Stimulated activated CD8-positive, alpha-beta memory T cell treated with anti-CD3 and anti-CD28 coated beads, Interleukin-12 subunit alpha, Interleukin-12 subunit beta, amount 100 ng/mL, for 4 hours (primary cell): ENCODE measurements at regions not wholly inside any gene's neighbourhood (a gene's known extent, or its start where the extent isn't known, plus 50 kb on each side); places are given as distances from the start of the nearest gene placed in this dataset.

ENCODE experiments used
- DNase-seq: peaks from one replicate; pipeline ENCODE4 v3.0.0-alpha.2; 2020; ENCODE audit warnings: low read depth

GRCh38 chr9:118418887-118419565 is 714.8 kb downstream of the TLR4 start:
- DNase-seq, result no peak

GRCh38 chr9:118419676-118420075 is 715.5 kb downstream of the TLR4 start:
- no peak for DNase-seq

DNA sequence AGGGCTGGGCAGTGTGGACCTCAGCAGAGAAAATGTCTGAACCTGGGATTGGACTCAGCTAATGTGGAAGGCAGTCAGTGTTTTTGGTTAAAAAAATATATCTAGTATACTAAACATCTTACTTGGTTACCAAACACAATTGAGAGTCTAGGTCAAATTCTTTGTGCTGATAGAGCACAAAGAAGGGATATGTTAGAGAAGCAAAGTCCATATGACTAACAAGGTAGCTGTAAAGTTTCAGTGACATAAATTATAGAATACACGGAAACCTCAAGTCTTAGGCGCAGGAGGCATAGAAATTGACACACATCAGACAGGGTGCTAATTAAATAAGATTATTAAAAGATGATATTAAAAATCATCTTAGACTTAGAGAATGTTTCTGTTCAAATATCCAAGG is 718.3 kb downstream of the TLR4 start:
- no peak for DNase-seq

GRCh38 chr9:118423021-118423420 is 718.8 kb downstream of the TLR4 start:
- no peak for DNase-seq

- DNase-seq, result no peak
Measured at GRCh38 chr9:118423721-118424120, 719.5 kb downstream of the TLR4 start.

DNA sequence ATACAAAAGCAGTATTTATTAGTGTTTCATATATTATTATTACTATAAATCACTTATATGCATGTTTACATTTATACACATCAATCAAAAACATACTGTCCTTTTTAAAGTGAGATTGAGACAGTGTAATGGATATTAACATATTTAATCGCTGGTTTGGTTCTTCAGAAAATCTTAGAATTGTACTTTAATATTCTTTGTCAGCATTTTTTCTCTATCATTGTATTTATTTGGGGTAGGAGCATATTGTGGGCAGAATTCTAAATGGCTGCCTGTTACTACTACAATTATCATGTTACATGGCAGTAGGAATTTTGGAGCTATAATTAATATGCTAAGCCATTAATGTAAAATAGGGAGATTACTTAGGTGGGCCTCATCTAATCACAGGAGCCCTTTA is 722.6 kb downstream of the TLR4 start:
- no peak for DNase-seq

- DNase-seq, result no peak
Measured at GRCh38 chr9:118438810-118439209, 734.6 kb downstream of the TLR4 start.

DNA sequence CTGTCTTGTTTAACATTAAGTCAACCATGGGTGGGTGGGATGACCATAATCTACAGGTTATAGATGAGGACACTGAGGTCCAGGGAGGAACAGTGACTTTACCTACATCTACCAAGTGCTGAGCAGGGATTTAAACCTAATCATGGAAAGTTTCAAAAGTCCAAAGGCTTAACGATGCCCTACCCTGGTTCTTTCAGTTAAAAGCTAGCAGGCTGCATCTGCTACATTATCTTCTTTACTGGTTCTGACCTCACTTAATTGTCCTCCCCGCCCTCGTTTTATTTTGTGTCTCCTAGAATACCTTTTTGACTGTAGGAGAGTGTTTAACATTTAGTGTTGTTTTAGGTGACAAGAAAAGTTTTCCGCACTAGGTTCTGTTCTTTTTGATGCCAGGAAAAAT is 735.2 kb downstream of the TLR4 start:
- DNase-seq, result no peak

GRCh38 chr9:118444403-118444802 is 740.2 kb downstream of the TLR4 start:
- DNase-seq, result no peak

GRCh38 chr9:118446943-118447639 is 742.9 kb downstream of the TLR4 start:
- no peak for DNase-seq

DNA sequence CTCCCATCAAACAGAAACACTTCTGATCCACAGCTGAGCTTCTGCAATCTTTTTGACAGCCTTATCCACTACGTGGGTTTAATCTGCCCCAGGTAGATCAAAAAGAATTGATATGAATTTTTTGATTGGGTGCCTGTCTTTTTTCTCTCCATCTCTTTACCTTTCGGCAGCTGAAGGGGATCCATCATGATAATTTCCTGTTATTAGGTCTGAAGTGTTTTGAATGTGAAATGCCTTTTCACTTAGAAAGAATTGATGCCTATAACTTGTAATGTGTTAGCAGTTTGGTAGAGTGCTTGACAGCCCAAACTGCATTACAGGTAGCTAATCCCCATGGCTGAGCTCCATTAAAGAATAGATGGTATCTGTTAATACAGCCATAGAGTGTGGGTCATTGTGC is 745.4 kb downstream of the TLR4 start:
- no peak for DNase-seq

- DNase-seq, result no peak
Measured at GRCh38 chr9:118455259-118455658, 751.1 kb downstream of the TLR4 start.

DNA sequence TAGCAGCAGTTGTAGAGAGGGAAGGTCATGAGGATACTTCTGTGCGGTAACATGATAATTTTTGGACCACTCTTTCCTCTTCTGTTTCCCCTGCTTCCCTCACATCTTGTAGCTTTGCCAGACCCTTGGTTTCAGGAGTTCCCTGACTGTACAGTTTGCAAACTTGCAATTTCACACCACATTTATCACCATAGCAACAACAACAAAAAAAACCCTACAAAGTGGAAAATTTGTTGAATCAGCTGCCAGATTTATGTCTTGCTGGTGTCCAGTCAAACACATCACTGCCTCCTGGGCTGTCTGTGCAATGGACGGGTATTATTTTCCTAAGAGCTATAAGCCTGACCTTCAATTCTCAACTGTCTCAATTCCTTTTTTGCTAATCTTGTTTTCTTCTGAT is 751.6 kb downstream of the TLR4 start:
- no peak for DNase-seq

DNA sequence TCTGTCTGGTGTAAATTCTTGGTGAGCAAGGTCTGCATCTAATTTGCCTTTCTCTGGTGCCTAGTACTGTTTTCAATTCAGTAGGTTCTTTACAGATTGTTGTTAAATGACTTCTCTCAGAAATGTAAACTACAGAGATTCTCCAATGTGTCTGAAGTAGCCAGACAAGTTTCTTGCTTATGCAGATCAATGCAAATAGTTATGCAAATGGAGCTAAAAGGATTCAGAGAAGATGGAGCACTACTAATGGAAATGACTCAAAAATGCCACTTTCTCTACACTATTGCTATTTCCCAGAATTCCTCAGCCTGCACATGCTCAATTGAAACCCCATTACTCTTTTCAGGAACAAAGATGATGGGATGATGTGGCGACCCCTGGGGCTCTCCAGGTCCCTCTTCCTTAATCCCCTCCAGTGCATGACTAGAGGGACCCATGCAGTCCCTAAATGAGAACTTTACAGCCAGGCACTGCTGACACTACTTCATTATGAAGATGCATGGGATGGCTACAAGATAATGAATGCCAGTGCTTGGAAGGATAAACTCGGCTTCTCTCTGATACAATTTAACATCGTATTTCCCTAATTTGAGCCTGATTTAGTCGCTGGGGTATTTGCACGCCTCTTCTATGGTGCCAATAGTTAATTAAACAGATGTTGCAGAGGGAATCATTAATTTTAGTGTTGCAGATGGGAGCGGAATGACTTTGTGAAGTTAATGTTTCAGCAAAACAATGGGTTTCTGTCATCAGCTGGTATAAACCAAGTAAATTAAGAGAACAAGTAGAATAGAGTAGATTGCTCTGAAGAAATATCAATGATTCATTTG is 753.2 kb downstream of the TLR4 start:
- DNase-seq, result no peak

DNA sequence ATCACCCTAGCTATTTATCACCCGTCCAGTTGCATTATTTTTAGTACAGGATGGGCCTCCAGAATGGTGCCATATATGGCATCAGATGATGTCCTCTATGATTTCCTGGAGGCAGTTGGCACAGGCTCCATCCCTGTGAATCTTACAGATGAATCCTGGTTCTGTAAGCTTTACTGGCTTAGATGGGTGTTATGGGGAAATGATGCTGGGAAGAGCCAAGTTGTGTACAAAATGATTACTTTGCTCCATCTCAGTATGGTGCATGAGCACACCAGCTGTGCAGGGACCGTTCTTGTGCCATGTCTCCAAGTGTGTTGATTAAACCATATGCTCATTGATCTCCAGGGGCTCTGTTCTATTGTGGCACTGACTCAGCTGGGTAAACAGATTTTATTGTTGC is 755.7 kb downstream of the TLR4 start:
- no peak for DNase-seq

DNA sequence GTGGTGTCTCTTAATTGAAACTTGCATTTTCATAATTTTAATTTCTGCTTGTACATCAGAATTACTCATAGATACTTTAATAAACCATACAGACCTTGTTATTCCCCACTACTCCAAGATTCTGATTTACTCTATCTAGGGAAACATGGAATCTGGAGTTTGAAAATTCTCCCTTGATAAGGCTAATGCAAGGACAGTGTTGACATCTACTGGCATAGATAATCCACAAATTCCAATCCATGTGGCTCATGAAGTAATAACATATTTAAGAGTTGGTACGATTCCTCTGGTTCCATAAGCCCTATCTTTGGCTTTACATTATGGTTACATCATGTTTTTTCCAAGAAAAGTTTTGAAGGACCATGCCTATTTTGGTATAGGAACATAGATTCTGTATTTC is 759.2 kb downstream of the TLR4 start:
- DNase-seq, result no peak

- DNase-seq, result no peak
Measured at GRCh38 chr9:118473521-118473920, 769.3 kb downstream of the TLR4 start.

- DNase-seq, result no peak
Measured at GRCh38 chr9:118478752-118479151, 774.5 kb downstream of the TLR4 start.

GRCh38 chr9:118482306-118482705 is 778.1 kb downstream of the TLR4 start:
- DNase-seq, result no peak

GRCh38 chr9:118483677-118484076 is 779.5 kb downstream of the TLR4 start:
- DNase-seq, result no peak

DNA sequence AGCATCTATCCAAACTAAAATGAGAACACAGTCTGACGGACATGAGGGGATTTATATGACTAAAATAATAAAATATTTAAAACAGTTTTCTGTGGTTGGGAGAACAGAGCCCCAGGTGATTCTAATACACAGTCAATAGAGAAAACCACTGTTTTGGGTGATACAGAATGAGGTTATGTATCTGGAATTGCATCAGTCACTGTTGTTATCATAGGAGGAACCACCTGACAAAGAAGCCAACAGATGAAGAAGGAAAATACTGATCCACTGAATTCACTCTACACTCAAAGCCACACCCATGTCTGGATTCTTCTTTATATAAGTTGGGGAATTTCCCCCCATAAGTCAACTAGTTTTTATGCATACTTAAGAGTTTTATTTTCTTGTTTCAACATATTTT is 799.0 kb downstream of the TLR4 start:
- no peak for DNase-seq

DNA sequence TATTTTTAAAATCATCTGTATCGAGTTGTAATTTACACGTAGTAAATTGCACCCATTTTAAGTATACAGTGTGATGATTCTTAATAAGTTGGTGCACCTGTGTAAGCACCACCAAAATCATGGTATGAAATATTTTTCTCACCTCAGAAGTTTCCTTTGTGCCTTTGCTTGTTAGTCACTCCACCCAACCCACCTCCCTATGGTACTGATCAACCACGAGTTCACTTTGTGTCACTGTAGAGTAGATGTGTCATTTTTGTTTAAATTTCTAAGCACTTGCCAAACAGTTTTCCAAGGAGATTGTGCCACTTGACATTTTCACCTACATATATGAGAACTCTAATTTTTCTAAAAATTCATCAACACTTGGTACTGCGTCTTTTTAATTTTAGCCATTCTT is 806.5 kb downstream of the TLR4 start:
- no peak for DNase-seq

DNA sequence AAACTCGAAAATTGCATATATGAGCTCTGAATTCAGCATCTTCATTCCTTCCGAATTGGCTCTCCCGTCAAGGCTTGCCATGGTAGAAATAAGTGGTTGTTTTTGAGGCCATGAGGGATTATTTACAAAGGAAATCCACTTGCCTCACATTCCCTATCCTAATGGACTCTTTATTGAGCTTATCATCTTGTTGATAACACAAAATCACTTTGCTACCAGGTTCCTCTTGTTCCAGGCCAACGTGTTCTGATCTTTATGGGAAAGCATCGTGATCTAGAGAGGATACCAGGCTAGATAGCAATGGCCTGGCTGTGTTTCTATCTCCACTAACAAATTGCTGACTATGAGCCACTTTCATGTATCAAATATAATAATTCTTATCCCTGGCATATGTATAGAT is 811.7 kb downstream of the TLR4 start:
- no peak for DNase-seq
